GM12873 (cell line): ENCODE measurements at regions not wholly inside any gene's neighbourhood (a gene's known extent, or its start where the extent isn't known, plus 50 kb on each side); places are given as distances from the start of the nearest gene placed in this dataset.

Experiments used
- CTCF ChIP-seq: IDR thresholded peaks from 2 replicates; pipeline ENCODE4 v1.5.1; 2012; ENCODE audit warnings: low read depth, mild to moderate bottlenecking, moderate library complexity, low read length, control low read depth; ENCODE audit not compliant: insufficient read depth; ENCODE audit errors: missing control alignments

- no peak for TF ChIP-seq CTCF
These were observed 150.3 kb upstream of the IRF2BP2 start for GRCh38 chr1:234760303-234760723.

- no peak for TF ChIP-seq CTCF
These were observed 149.9 kb upstream of the IRF2BP2 start for GRCh38 chr1:234759888-234760287.

- no peak for TF ChIP-seq CTCF
These were observed 148.9 kb upstream of the IRF2BP2 start for GRCh38 chr1:234758851-234759250.

GRCh38 chr1:234756857-234757256, 146.9 kb upstream of the IRF2BP2 start:
- no peak for TF ChIP-seq CTCF

- TF ChIP-seq CTCF: no peak
These were observed 146.2 kb upstream of the IRF2BP2 start for GRCh38 chr1:234756066-234756774.

GRCh38 chr1:234755449-234755863, 145.5 kb upstream of the IRF2BP2 start:
- TF ChIP-seq CTCF: no peak

- TF ChIP-seq CTCF: no peak
These were observed 144.0 kb upstream of the IRF2BP2 start for GRCh38 chr1:234753979-234754378.
